OCI-LY7 (cell line): ENCODE measurements at regions not wholly inside any gene's neighbourhood (a gene's known extent, or its start where the extent isn't known, plus 50 kb on each side); places are given as distances from the start of the nearest gene placed in this dataset.

ENCODE experiments used
- EZH2phosphoT487 ChIP-seq: fragments of 200-600 bp; sonication (generic); IDR thresholded peaks from 2 replicates; pipeline ENCODE4 v1.6.1; 2018; ENCODE audit warnings: low read depth, borderline replicate concordance, mild to moderate bottlenecking, mixed run types, antibody characterized with exemption, low read length, moderate library complexity, mixed read lengths
- TF ChIP-seq, protein P1 (sequence below): fragments of 200-600 bp; sonication (generic); conservative IDR thresholded peaks from 2 replicates; pipeline ENCODE4 v1.5.1; 2014; ENCODE audit warnings: mild to moderate bottlenecking, antibody characterized with exemption, low read length, moderate library complexity, mixed read lengths

GRCh38 chr4:138671106-138671505, 344.5 kb upstream of the NOCT start:
- TF ChIP-seq, protein P1, sequence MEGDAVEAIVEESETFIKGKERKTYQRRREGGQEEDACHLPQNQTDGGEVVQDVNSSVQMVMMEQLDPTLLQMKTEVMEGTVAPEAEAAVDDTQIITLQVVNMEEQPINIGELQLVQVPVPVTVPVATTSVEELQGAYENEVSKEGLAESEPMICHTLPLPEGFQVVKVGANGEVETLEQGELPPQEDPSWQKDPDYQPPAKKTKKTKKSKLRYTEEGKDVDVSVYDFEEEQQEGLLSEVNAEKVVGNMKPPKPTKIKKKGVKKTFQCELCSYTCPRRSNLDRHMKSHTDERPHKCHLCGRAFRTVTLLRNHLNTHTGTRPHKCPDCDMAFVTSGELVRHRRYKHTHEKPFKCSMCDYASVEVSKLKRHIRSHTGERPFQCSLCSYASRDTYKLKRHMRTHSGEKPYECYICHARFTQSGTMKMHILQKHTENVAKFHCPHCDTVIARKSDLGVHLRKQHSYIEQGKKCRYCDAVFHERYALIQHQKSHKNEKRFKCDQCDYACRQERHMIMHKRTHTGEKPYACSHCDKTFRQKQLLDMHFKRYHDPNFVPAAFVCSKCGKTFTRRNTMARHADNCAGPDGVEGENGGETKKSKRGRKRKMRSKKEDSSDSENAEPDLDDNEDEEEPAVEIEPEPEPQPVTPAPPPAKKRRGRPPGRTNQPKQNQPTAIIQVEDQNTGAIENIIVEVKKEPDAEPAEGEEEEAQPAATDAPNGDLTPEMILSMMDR: no peak
- TF ChIP-seq EZH2phosphoT487: no peak
